Gastrocnemius medialis (tissue), 4 donors: ENCODE measurements at regions not wholly inside any gene's neighbourhood (a gene's known extent, or its start where the extent isn't known, plus 50 kb on each side); places are given as distances from the start of the nearest gene placed in this dataset.

Source experiments
- POLR2A ChIP-seq, 2 donors: fragments of 450-650 bp; IDR thresholded peaks; one replicate each; pipeline ENCODE4 v1.6.1; 2017; ENCODE audit warnings: antibody characterized with exemption in 2 of 2, mild to moderate bottlenecking in 2 of 2, moderate library complexity in 2 of 2
- TF ChIP-seq, protein P1 (sequence below), 5 experiments: fragments of 450-650 bp in 3 of 5; fragments of 200-600 bp in 2 of 5; sonication (generic) in 2 of 5; IDR thresholded peaks in 4 of 5; conservative IDR thresholded peaks in 1 of 5; 1 replicate in 4 of 5; 2 replicates in 1 of 5; pipeline ENCODE4 v1.5.1; 2016 to 2019; ENCODE audit warnings: antibody characterized with exemption in 5 of 5, mild to moderate bottlenecking in 3 of 5, moderate library complexity in 3 of 5

DNA sequence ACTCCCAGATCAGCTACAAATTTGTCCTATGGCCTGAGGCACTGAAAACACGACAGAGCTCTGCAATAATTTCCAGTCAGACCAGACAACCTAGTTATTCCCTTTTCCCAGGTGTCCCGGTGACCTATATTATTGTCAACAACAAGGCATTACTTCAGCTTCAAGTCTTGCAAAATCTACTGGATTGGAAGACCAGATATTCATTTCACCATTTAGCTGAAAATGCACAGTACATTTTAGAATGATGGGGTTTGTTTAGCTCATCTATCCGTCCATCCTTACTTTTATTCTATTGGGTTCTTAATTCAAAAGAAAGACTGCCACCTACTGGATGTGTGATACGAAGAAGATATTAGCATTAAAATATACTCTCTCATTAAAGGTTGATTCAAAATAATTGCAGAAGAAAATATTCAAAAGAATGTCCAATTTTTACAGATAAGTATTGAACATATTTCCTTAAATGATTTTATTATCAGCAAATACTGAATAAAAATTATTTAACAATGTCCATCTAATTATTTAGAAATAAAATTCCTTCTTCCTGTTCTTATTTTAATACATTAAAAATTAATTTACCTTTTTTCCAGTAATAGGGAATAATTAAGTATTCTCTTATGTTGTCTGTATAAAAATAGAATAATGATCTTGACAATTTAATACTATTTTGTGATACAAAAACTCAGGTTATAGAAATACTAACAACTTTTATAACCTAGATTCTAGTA is 244.9 kb upstream of the LRIG3 start:
- TF ChIP-seq, protein P1, sequence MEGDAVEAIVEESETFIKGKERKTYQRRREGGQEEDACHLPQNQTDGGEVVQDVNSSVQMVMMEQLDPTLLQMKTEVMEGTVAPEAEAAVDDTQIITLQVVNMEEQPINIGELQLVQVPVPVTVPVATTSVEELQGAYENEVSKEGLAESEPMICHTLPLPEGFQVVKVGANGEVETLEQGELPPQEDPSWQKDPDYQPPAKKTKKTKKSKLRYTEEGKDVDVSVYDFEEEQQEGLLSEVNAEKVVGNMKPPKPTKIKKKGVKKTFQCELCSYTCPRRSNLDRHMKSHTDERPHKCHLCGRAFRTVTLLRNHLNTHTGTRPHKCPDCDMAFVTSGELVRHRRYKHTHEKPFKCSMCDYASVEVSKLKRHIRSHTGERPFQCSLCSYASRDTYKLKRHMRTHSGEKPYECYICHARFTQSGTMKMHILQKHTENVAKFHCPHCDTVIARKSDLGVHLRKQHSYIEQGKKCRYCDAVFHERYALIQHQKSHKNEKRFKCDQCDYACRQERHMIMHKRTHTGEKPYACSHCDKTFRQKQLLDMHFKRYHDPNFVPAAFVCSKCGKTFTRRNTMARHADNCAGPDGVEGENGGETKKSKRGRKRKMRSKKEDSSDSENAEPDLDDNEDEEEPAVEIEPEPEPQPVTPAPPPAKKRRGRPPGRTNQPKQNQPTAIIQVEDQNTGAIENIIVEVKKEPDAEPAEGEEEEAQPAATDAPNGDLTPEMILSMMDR (IDR thresholded peaks at IDR 0.05 in 4 of 5, conservative IDR thresholded peaks at IDR 0.05 in 1 of 5), result peak in 4 of 5 experiments; percentile 29 to 48 (median 30)
- no peak for TF ChIP-seq POLR2A (IDR thresholded peaks at IDR 0.05)
